Ovary (tissue), 7 donors: ENCODE measurements at regions not wholly inside any gene's neighbourhood (a gene's known extent, or its start where the extent isn't known, plus 50 kb on each side); places are given as distances from the start of the nearest gene placed in this dataset.

Experiments
- DNase-seq, 5 donors: peaks; one replicate each; pipeline ENCODE4 v3.0.0-alpha.2; 2019 to 2020
- H3K27ac ChIP-seq, 2 donors: fragments of 200-600 bp; one replicate each; pipeline versions ENCODE4 v1.5.1 to v1.8.0; 2019 to 2022
- H3K27me3 ChIP-seq: fragments of 200-600 bp; one replicate; pipeline ENCODE4 v1.8.0; 2022
- H3K36me3 ChIP-seq: fragments of 200-600 bp; sonication (generic); one replicate; pipeline ENCODE4 v1.5.1; 2019
- H3K4me1 ChIP-seq: one replicate; pipeline ENCODE4 v1.8.1; 2013; ENCODE audit warnings: mild to moderate bottlenecking, moderate library complexity; ENCODE audit not compliant: insufficient read depth
- H3K4me3 ChIP-seq: fragments of 200-600 bp; sonication (generic); one replicate; pipeline ENCODE4 v1.5.1; 2017
- H3K9me3 ChIP-seq, 2 donors: fragments of 200-600 bp in 1 of 2; sonication (generic) in 1 of 2; one replicate each; pipeline versions ENCODE4 v1.5.1 to v1.8.1; 2013 to 2019; ENCODE audit warnings: mild to moderate bottlenecking in 1 of 2, moderate library complexity in 1 of 2
- EP300 ChIP-seq: sonication (generic); formaldehyde crosslinking; IDR thresholded peaks from one replicate; pipeline ENCODE4 v1.6.1; 2017; ENCODE audit warnings: antibody characterized with exemption
- POLR2A ChIP-seq: fragments of 450-650 bp; IDR thresholded peaks from one replicate; pipeline ENCODE4 v1.6.1; 2017; ENCODE audit warnings: antibody characterized with exemption, mild to moderate bottlenecking, moderate library complexity
- WGBS, 3 donors: extraction: QIAGEN DNeasy Blood & Tissue Kit in 1 of 3; methylation state at CpG; one replicate each; pipeline versions ENCODE4 v1.1.5 to v1.1.7; 2013 to 2017; 5-methylcytosine and 5-hydroxymethylcytosine counted together
- intact Hi-C, 4 donors: fragments of 100-400 bp; cut with DNase I; formaldehyde crosslinking; loops; one replicate each; pipeline versions ENCODE4 v1.11.0 to v1.15.1; 2022 to 2023
- TF ChIP-seq, protein P1 (sequence below), 3 donors: fragments of 450-650 bp in 2 of 3; fragments of 200-600 bp in 1 of 3; IDR thresholded peaks; one replicate each; pipeline versions ENCODE4 v1.5.1 to v1.8.0; 2016 to 2022; ENCODE audit warnings: antibody characterized with exemption in 3 of 3, mild to moderate bottlenecking in 1 of 3
- donor health status: DM: no; HTN: no; CAD: no; lungs with moderate emphysema.
- donor health status: DM: no; HTN: no; CAD: no.
- donor health status: Bipolar disorder and iron deficiency.
- donor health status: DM: no; HTN: no; CAD: no.
- donor health status: DM: yes; HTN: yes; CAD: no.

DNA sequence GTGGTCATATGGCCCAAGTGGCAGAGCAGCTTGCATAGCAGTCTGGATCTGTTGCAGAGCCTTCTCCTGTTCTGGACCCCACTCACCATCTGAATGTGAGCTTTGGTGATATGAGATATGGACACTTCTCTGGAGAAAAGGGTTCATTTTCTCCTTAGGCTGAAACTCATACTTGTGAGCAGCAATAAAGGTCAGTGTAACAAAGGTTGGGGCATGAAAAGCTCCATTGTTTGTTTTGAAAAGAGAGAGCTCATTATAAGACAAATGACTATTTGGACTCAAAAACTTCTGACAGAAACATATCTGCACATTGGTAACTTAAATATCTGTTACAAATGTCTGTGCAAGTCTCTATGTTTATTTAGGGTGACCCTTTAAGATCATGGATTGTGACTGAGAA, 517.3 kb downstream of the MFSD1 start:
- Histone ChIP-seq H3K27ac (no peak overlapping the region), H3K4me3 (no peak overlapping the region), H3K27me3 (no peaks in the 10 kb centered on the region), H3K4me1 (no peaks in the 10 kb centered on the region), H3K36me3 (no peaks in the 10 kb centered on the region), H3K9me3 (no peaks in the 10 kb centered on the region)
- DNase-seq, result no peak
- intact Hi-C loops, result no loop called here
- TF ChIP-seq EP300, result no peak
- TF ChIP-seq POLR2A, result no peak
- TF ChIP-seq, protein P1, sequence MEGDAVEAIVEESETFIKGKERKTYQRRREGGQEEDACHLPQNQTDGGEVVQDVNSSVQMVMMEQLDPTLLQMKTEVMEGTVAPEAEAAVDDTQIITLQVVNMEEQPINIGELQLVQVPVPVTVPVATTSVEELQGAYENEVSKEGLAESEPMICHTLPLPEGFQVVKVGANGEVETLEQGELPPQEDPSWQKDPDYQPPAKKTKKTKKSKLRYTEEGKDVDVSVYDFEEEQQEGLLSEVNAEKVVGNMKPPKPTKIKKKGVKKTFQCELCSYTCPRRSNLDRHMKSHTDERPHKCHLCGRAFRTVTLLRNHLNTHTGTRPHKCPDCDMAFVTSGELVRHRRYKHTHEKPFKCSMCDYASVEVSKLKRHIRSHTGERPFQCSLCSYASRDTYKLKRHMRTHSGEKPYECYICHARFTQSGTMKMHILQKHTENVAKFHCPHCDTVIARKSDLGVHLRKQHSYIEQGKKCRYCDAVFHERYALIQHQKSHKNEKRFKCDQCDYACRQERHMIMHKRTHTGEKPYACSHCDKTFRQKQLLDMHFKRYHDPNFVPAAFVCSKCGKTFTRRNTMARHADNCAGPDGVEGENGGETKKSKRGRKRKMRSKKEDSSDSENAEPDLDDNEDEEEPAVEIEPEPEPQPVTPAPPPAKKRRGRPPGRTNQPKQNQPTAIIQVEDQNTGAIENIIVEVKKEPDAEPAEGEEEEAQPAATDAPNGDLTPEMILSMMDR (IDR thresholded peaks at IDR 0.05), result no peak

DNA sequence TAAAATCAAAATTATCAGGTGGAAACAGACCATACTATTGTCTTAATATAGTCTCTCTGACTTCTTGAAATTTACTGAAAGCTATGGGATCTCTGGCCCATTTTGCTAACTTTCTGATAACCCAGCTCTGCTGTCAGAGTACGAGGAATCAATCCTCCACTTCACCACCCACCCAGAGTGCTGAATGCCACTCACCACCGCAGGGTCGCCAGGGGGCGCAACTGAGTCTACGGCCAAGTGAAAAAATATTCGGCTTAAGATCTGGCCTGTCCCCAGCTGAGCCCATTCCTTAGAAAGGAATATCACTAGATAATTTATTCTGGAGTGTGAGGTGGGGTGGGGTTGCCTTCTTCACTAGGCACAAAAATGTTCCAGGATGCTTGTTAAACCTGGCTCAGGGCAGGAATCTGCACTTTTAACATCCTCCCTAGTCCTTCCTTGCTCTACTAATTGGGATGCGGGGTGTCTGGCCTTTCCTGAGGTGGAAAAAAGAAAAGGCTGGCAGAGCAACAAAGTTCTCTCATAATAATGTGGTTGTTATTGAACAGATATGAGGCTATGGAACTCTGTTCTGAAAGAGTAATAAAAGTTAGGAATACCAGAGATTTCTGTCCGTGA, 520.6 kb downstream of the MFSD1 start:
- H3K4me1 ChIP-seq, result no peaks in the 10 kb centered on the region
- no peaks in the 10 kb centered on the region for H3K9me3 ChIP-seq
- no peaks in the 10 kb centered on the region for H3K27me3 ChIP-seq
- no peak for DNase-seq
- no peak overlapping the region for H3K4me3 ChIP-seq
- H3K27ac ChIP-seq, result no peak overlapping the region
- intact Hi-C loops, result no loop called here
- no peaks in the 10 kb centered on the region for H3K36me3 ChIP-seq
- TF ChIP-seq, protein P1 (IDR thresholded peaks at IDR 0.05), result no peak
- no peak for TF ChIP-seq EP300
- no peak for TF ChIP-seq POLR2A
- 31 to 40% (median 34%) methylated on average over 8 of the region's 8 CpGs for whole genome bisulfite sequencing, 3 donors

DNA sequence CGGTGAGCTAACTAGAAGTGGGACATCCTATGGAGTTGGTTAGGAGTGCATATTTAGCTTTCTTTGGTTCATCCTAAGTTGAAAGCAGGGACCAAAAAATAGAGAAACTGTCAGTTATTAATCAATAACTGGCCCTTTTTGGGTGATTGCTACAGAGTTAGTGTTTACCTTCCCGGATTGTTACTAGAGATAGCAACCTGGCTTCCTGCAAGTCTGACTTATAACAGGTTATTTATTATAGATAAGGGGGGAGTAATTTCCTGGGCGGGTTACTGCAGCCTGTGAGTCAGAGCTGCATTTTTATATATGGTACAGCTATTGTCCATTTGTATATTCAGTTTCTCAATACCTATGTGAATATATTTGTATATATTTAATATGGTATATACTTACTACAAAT, 522.0 kb downstream of the MFSD1 start:
- intact Hi-C loops, result no loop called here
- DNase-seq, result no peak
- H3K4me3 ChIP-seq, result no peak overlapping the region
- no peaks in the 10 kb centered on the region for H3K36me3 ChIP-seq
- no peaks in the 10 kb centered on the region for H3K4me1 ChIP-seq
- no peak overlapping the region for H3K27ac ChIP-seq
- no peaks in the 10 kb centered on the region for H3K27me3 ChIP-seq
- no peak for TF ChIP-seq POLR2A
- TF ChIP-seq, protein P1 (IDR thresholded peaks at IDR 0.05), result no peak
- no peak for TF ChIP-seq EP300
- H3K9me3 ChIP-seq, result no peaks in the 10 kb centered on the region
- 66 to 85% (median 69%) methylated on average over 3 of the region's 3 CpGs for WGBS, 3 donors

DNA sequence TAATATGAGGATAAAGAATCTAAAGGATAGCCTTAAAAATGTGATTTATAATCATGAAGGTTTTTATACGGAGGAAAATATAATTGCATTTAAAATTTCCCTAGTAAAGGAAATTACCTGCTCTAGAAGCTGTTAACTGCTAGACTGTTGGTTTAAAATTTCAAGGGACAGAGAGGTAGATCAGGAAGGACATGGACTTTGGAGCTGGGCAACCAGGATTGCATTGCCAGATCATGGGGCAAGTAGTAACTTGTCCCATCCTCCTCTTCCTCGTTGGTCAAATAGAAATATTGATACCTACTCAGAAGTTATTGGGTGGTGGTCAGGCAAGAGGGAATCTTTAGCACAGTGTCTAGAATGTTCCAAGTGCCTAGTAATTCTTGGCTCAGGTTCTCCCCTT, 525.1 kb downstream of the MFSD1 start:
- Histone ChIP-seq H3K9me3 (no peaks in the 10 kb centered on the region), H3K36me3 (no peaks in the 10 kb centered on the region), H3K4me3 (no peak overlapping the region), H3K27me3 (no peaks in the 10 kb centered on the region), H3K4me1 (no peaks in the 10 kb centered on the region), H3K27ac (no peak overlapping the region)
- DNase-seq, result no peak
- intact Hi-C loops, result no loop called here
- TF ChIP-seq, protein P1 (IDR thresholded peaks at IDR 0.05), result no peak
- TF ChIP-seq POLR2A (no peak), EP300 (no peak)
- 57 to 64% (median 61%) methylated on average over 2 of the region's 2 CpGs for WGBS, 3 donors
